Loucy (cell line): ENCODE measurements at regions not wholly inside any gene's neighbourhood (a gene's known extent, or its start where the extent isn't known, plus 50 kb on each side); places are given as distances from the start of the nearest gene placed in this dataset.

Experiments
- CTCF ChIP-seq: fragments of 200-600 bp; sonication (generic); conservative IDR thresholded peaks from 2 replicates; pipeline ENCODE4 v1.5.1; 2014; ENCODE audit warnings: mild to moderate bottlenecking, antibody characterized with exemption, low read length
- EZH2phosphoT487 ChIP-seq: fragments of 200-600 bp; IDR thresholded peaks from 2 replicates; pipeline ENCODE4 v1.6.1; 2018; ENCODE audit warnings: antibody characterized with exemption, mild to moderate bottlenecking, moderate library complexity, borderline replicate concordance

- no peak for TF ChIP-seq CTCF
- TF ChIP-seq EZH2phosphoT487 = no peak
Measured at GRCh38 chr1:22210636-22211035, 67.7 kb upstream of the WNT4 start.
